Esophagus (tissue), 2 donors: ENCODE measurements at regions not wholly inside any gene's neighbourhood (a gene's known extent, or its start where the extent isn't known, plus 50 kb on each side); places are given as distances from the start of the nearest gene placed in this dataset.

Source experiments
- H3K27ac ChIP-seq, 2 donors: one replicate each; pipeline ENCODE4 v1.5.1; 2013; ENCODE audit warnings: low read depth in 2 of 2, mild to moderate bottlenecking in 2 of 2, inconsistent platforms in 1 of 2, low read length in 1 of 2, moderate library complexity in 1 of 2
- H3K27me3 ChIP-seq, 2 donors: one replicate each; pipeline ENCODE4 v1.6.1; 2013; ENCODE audit warnings: low read length in 2 of 2, control low read depth in 1 of 2, mild to moderate bottlenecking in 1 of 2; ENCODE audit not compliant: insufficient read depth in 2 of 2, control insufficient read depth in 1 of 2
- H3K36me3 ChIP-seq, 2 donors: one replicate each; pipeline ENCODE4 v1.6.1; 2013; ENCODE audit warnings: low read length in 1 of 2; ENCODE audit not compliant: control insufficient read depth in 2 of 2, insufficient read depth in 2 of 2
- H3K4me1 ChIP-seq, 2 donors: one replicate each; pipeline ENCODE4 v1.6.1; 2013; ENCODE audit warnings: low read length in 1 of 2; ENCODE audit not compliant: control insufficient read depth in 2 of 2, insufficient read depth in 2 of 2
- H3K4me3 ChIP-seq, 2 donors: one replicate each; pipeline ENCODE4 v1.5.1; 2013; ENCODE audit warnings: low read length in 2 of 2, mild to moderate bottlenecking in 2 of 2, low read depth in 1 of 2, moderate library complexity in 1 of 2
- H3K9me3 ChIP-seq, 2 donors: one replicate each; pipeline ENCODE4 v1.6.1; 2013; ENCODE audit warnings: mild to moderate bottlenecking in 2 of 2, low read depth in 1 of 2, low read length in 1 of 2, moderate library complexity in 1 of 2; ENCODE audit not compliant: control insufficient read depth in 2 of 2, insufficient read depth in 1 of 2
- WGBS, 2 donors: extraction: QIAGEN DNeasy Blood & Tissue Kit; methylation state at CpG; one replicate each; pipeline ENCODE4 v1.1.7; 2013; 5-methylcytosine and 5-hydroxymethylcytosine counted together
- donor health status: healthy with polysubstance abuse.
- donor health status: Bipolar disorder and iron deficiency.

GRCh38 chr4:178271386-178271785, 829.1 kb upstream of the AGA start:
- Histone ChIP-seq H3K4me1 (no peaks in the 10 kb centered on the region), H3K27me3 (no peaks in the 10 kb centered on the region), H3K27ac (no peak overlapping the region), H3K9me3 (peaks cover 0 to 2% of the 10 kb centered on the region in 2 donors), H3K36me3 (no peaks in the 10 kb centered on the region), H3K4me3 (no peak overlapping the region)
- WGBS, 2 donors = 85 to 86% methylated on average over 6 of the region's 6 CpGs

DNA sequence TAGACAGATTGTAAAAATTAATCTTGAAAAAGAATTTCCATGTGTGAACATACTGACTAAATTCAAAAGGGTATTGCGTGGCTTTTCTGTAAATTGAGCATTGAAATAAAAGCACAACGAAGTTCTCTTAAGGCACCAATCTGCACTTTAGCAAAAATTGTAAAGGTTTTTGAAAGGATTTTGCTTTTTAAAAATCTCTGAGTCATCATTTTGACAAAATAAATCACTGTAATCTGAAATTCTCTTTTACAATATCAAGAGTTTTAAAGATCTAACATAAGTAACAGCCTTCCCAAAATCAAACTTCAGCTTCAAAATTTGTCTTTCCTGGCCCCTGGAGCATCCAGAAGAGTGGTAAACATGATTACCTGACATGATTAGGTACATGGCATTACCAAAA, 830.9 kb upstream of the AGA start:
- Histone ChIP-seq H3K27me3 (no peaks in the 10 kb centered on the region), H3K36me3 (no peaks in the 10 kb centered on the region), H3K27ac (no peak overlapping the region), H3K4me3 (no peak overlapping the region), H3K9me3 (peaks cover 0 to 2% of the 10 kb centered on the region in 2 donors), H3K4me1 (no peaks in the 10 kb centered on the region)
- WGBS, 2 donors = 82 to 88% methylated on average over 2 of the region's 2 CpGs

DNA sequence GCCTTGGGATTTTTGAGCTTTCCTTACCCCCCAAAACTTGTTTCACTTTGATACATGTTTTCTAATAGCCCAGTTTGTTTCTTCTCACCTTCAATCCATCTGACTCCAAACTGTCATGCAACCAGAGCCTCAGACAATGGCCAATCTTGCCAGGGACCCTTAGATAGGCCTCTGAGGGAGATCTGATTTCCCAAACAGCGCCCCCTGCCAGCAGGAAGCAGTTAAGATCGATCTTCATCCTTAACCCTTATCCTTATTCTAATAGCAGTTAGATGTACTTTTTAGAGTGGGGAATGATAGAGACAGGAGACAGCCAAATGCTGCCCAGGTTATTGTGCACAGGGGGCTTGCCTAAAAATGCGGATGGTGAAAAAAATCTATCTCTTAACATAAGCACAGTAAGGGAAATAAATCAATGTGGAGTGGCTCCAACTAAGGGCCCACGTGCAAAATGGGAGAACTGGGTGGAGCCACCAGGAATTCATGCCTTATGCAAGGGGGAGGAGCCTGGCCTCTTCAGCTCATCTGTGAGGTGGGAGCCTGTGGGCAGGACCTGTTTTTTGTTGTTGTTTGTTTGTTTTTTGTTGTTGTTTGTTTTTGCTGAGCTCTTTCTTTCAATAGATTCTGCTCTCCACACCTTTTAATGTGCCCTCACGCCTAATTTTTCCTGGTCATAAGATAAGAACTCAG, 833.6 kb upstream of the AGA start:
- no peaks in the 10 kb centered on the region for H3K36me3 ChIP-seq
- 60% methylated on average over 5 of the region's 5 CpGs for WGBS, 2 donors
- H3K27me3 ChIP-seq = no peaks in the 10 kb centered on the region
- H3K4me3 ChIP-seq = no peak overlapping the region
- no peaks in the 10 kb centered on the region for H3K4me1 ChIP-seq
- H3K27ac ChIP-seq = no peak overlapping the region
- no peaks in the 10 kb centered on the region for H3K9me3 ChIP-seq

DNA sequence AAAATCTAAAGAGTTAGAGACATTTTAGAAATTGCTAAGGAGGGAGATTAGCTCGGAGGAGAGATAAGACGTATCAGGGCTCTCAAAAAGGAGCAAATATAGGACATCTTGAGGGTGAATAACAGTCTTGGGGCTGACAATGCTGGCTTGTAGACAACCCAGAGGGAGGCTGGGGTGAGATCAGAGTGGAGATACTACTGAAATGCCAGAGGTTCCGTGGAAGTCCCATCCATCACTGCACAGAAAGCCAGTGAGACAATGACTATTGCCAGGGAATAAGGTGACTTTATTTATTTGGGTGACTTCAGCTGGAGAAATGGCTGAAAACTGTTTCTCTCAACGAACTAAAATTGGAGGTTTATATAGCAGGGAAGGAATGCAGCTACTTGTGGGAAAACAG, 838.1 kb upstream of the AGA start:
- H3K36me3 ChIP-seq = no peaks in the 10 kb centered on the region
- no peaks in the 10 kb centered on the region for H3K9me3 ChIP-seq
- no peaks in the 10 kb centered on the region for H3K27me3 ChIP-seq
- no peak overlapping the region for H3K27ac ChIP-seq
- WGBS, 2 donors = 37 to 39% methylated on average over 4 of the region's 4 CpGs
- H3K4me1 ChIP-seq = no peaks in the 10 kb centered on the region
- H3K4me3 ChIP-seq = no peak overlapping the region

- H3K4me3 ChIP-seq = no peak overlapping the region
- H3K27me3 ChIP-seq = no peaks in the 10 kb centered on the region
- H3K27ac ChIP-seq = no peak overlapping the region
- no peaks in the 10 kb centered on the region for H3K4me1 ChIP-seq
- no peaks in the 10 kb centered on the region for H3K9me3 ChIP-seq
- H3K36me3 ChIP-seq = no peaks in the 10 kb centered on the region
Measured at GRCh38 chr4:178288462-178288861, 846.2 kb upstream of the AGA start.

DNA sequence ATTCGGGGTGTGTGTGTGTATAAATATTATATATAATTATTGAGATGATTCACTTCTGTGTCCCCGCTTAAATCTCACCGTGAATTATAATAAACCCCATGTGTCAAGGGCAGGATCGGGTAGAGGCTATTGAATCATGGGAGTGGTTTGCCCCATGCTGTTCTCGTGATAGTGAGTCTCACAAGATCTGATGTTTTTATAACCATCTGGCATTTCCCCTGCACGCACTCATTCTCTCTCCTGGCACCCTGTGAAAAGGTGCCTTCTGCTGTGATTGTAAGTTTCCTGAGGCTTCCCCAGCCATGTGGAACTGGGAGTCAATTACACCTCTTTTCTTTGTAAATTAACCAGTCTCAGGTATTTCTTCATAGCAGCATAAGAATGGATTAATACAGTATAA, 851.4 kb upstream of the AGA start:
- H3K27ac ChIP-seq = no peak overlapping the region
- no peaks in the 10 kb centered on the region for H3K27me3 ChIP-seq
- peaks cover 0 to 3% of the 10 kb centered on the region in 2 donors for H3K9me3 ChIP-seq
- WGBS, 2 donors = 76 to 84% methylated on average over 6 of the region's 6 CpGs
- no peaks in the 10 kb centered on the region for H3K36me3 ChIP-seq
- H3K4me1 ChIP-seq = no peaks in the 10 kb centered on the region
- H3K4me3 ChIP-seq = no peak overlapping the region

- no peak overlapping the region for H3K4me3 ChIP-seq
- H3K27me3 ChIP-seq = no peaks in the 10 kb centered on the region
- H3K36me3 ChIP-seq = no peaks in the 10 kb centered on the region
- no peak overlapping the region for H3K27ac ChIP-seq
- H3K4me1 ChIP-seq = no peaks in the 10 kb centered on the region
- H3K9me3 ChIP-seq = peaks cover 0 to 5% of the 10 kb centered on the region in 2 donors
- WGBS, 2 donors = 82 to 83% methylated on average over 1 of the region's 1 CpG
Measured at GRCh38 chr4:178296669-178297068, 854.4 kb upstream of the AGA start.

GRCh38 chr4:178306565-178306964, 864.3 kb upstream of the AGA start:
- no peak overlapping the region for H3K27ac ChIP-seq
- H3K4me1 ChIP-seq = no peaks in the 10 kb centered on the region
- no peaks in the 10 kb centered on the region for H3K9me3 ChIP-seq
- no peak overlapping the region for H3K4me3 ChIP-seq
- no peaks in the 10 kb centered on the region for H3K27me3 ChIP-seq
- H3K36me3 ChIP-seq = no peaks in the 10 kb centered on the region
- 42 to 57% methylated on average over 3 of the region's 3 CpGs for WGBS, 2 donors

DNA sequence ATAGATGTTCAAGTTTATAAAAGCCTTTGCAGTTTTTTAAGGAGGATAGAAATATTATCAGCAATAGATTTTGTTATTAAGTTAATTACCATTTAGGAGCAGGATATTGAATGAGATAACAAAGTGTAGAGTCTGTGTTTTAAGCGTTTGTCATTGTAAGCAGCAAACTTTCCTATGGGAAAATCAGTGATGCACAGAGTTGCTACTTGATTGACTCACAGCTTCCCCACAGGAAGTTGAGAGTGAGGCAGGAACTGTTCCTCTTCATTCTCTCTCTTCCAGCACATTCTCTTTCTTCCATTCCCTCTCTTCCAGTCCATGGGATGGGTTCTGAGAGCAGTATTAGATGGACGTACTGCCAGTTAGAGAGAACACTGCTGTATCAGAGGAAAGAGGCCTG, 867.7 kb upstream of the AGA start:
- Histone ChIP-seq H3K9me3 (no peaks in the 10 kb centered on the region), H3K27me3 (no peaks in the 10 kb centered on the region), H3K36me3 (no peaks in the 10 kb centered on the region), H3K4me1 (no peaks in the 10 kb centered on the region), H3K4me3 (no peak overlapping the region), H3K27ac (no peak overlapping the region)
- WGBS, 2 donors = 68 to 74% methylated on average over 2 of the region's 2 CpGs

- Histone ChIP-seq H3K27ac (no peak overlapping the region), H3K4me3 (no peak overlapping the region), H3K4me1 (no peaks in the 10 kb centered on the region), H3K27me3 (no peaks in the 10 kb centered on the region), H3K36me3 (no peaks in the 10 kb centered on the region), H3K9me3 (no peaks in the 10 kb centered on the region)
- WGBS, 2 donors = 66 to 73% methylated on average over 2 of the region's 2 CpGs
Measured at GRCh38 chr4:178311997-178312396, 869.8 kb upstream of the AGA start.
